Smooth muscle cell (in vitro differentiated cells): ENCODE measurements at regions not wholly inside any gene's neighbourhood (a gene's known extent, or its start where the extent isn't known, plus 50 kb on each side); places are given as distances from the start of the nearest gene placed in this dataset.
"Not testable (repeated sequence)": the region's sequence is repeated elsewhere in the genome, so short reads cannot be mapped to it uniquely, and the experiment has no call there.

ENCODE experiments used
- DNase-seq: peaks from one replicate; lab custom pipeline; 2025; ENCODE audit not compliant: unreplicated experiment; lab: John Stamatoyannopoulos, UW
- H2AFZ ChIP-seq: fragments of 200-600 bp; sonication (generic); 2 replicates; pipeline ENCODE4 v1.6.0; 2016; ENCODE audit warnings: antibody characterized with exemption, low read depth, mild to moderate bottlenecking
- H3F3A ChIP-seq: fragments of 200-600 bp; sonication (generic); 2 replicates; pipeline ENCODE4 v1.6.0; 2017; ENCODE audit warnings: antibody characterized with exemption, low read depth
- H3K27ac ChIP-seq: fragments of 200-600 bp; sonication (generic); 2 replicates; pipeline ENCODE4 v1.5.1; 2016; ENCODE audit warnings: low read depth, mild to moderate bottlenecking
- H3K27me3 ChIP-seq: fragments of 200-600 bp; sonication (generic); 2 replicates; pipeline ENCODE4 v1.6.1; 2016; ENCODE audit warnings: low read depth, mild to moderate bottlenecking
- H3K36me3 ChIP-seq: fragments of 200-600 bp; sonication (generic); 2 replicates; pipeline ENCODE4 v1.5.1; 2016; ENCODE audit warnings: low read depth
- H3K4me1 ChIP-seq: fragments of 200-600 bp; sonication (generic); 2 replicates; pipeline ENCODE4 v1.5.1; 2016; ENCODE audit warnings: low read depth
- H3K4me2 ChIP-seq: fragments of 200-600 bp; sonication (generic); 2 replicates; pipeline ENCODE4 v1.6.0; 2016; ENCODE audit warnings: mild to moderate bottlenecking
- H3K4me3 ChIP-seq: fragments of 200-600 bp; sonication (generic); 2 replicates; pipeline ENCODE4 v1.5.1; 2016; ENCODE audit warnings: mild to moderate bottlenecking
- H3K79me2 ChIP-seq: fragments of 200-600 bp; sonication (generic); 2 replicates; pipeline ENCODE4 v1.6.0; 2016; ENCODE audit warnings: low read depth, mild to moderate bottlenecking
- H3K9ac ChIP-seq: fragments of 200-600 bp; sonication (generic); 2 replicates; pipeline ENCODE4 v1.6.0; 2016; ENCODE audit warnings: low read depth
- H3K9me3 ChIP-seq: fragments of 200-600 bp; sonication (generic); replicated peaks from 2 replicates; pipeline ENCODE4 v1.5.1; 2016; ENCODE audit warnings: low read depth
- H4K20me1 ChIP-seq: fragments of 200-600 bp; sonication (generic); 2 replicates; pipeline ENCODE4 v1.6.0; 2016; ENCODE audit warnings: low read depth
- WGBS: methylation state at CpG from one replicate; pipeline ENCODE4 v1.1.7; 2016; ENCODE audit warnings: low lambda C conversion rate; 5-methylcytosine and 5-hydroxymethylcytosine counted together
- TF ChIP-seq, protein P1 (sequence below): fragments of 200-600 bp; sonication (generic); IDR thresholded peaks from 2 replicates; pipeline ENCODE4 v1.5.1; 2017; ENCODE audit warnings: borderline replicate concordance, mild to moderate bottlenecking, antibody characterized with exemption; ENCODE audit not compliant: insufficient read depth, poor library complexity, severe bottlenecking

GRCh38 chr10:65235266-65235665, 1690.6 kb upstream of the LRRTM3 start:
- H3K9ac ChIP-seq, result no peak overlapping the region
- H2AFZ ChIP-seq, result peak overlapping the region; percentile 12
- no peak overlapping the region for H3K4me2 ChIP-seq
- H3K4me3 ChIP-seq, result no peak overlapping the region
- H3K27ac ChIP-seq, result peak overlapping the region; percentile 4
- no peak for DNase-seq
- no peaks in the 10 kb centered on the region for H3F3A ChIP-seq
- no peaks in the 10 kb centered on the region for H4K20me1 ChIP-seq
- H3K4me1 ChIP-seq, result peaks cover 4% of the 10 kb centered on the region
- no peaks in the 10 kb centered on the region for H3K27me3 ChIP-seq
- H3K36me3 ChIP-seq, result no peaks in the 10 kb centered on the region
- no peaks in the 10 kb centered on the region for H3K79me2 ChIP-seq
- WGBS, result 73% methylated on average over 2 of the region's 2 CpGs
- TF ChIP-seq, protein P1, sequence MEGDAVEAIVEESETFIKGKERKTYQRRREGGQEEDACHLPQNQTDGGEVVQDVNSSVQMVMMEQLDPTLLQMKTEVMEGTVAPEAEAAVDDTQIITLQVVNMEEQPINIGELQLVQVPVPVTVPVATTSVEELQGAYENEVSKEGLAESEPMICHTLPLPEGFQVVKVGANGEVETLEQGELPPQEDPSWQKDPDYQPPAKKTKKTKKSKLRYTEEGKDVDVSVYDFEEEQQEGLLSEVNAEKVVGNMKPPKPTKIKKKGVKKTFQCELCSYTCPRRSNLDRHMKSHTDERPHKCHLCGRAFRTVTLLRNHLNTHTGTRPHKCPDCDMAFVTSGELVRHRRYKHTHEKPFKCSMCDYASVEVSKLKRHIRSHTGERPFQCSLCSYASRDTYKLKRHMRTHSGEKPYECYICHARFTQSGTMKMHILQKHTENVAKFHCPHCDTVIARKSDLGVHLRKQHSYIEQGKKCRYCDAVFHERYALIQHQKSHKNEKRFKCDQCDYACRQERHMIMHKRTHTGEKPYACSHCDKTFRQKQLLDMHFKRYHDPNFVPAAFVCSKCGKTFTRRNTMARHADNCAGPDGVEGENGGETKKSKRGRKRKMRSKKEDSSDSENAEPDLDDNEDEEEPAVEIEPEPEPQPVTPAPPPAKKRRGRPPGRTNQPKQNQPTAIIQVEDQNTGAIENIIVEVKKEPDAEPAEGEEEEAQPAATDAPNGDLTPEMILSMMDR, result no peak
- H3K9me3 ChIP-seq, result no peaks in the 10 kb centered on the region

DNA sequence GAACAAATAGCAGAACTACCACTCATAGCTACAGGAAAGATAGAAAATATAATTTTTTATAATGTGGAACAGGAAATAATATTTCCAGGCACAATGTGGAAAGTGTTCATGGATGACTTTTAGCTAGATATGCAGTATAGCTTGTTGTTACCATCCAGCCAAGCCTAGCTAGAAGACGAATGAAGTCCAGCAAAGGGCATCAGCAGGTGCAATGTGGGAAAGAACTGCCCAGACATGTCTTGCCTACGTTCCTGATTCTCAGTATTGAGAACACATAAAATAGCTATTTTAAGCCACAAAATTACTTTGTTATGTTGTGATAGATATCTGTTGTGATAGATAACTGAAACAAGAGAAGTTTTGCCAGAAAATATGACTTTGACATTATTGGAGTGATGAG, 1690.0 kb upstream of the LRRTM3 start:
- Histone ChIP-seq H3K4me3 (no peak overlapping the region), H3K36me3 (no peaks in the 10 kb centered on the region), H4K20me1 (no peaks in the 10 kb centered on the region), H3K9ac (no peak overlapping the region), H3K79me2 (no peaks in the 10 kb centered on the region), H2AFZ (peak overlapping the region; percentile 12), H3K27me3 (no peaks in the 10 kb centered on the region), H3K27ac (no peak overlapping the region), H3K4me2 (no peak overlapping the region), H3F3A (no peaks in the 10 kb centered on the region), H3K4me1 (peaks cover under 1% of the 10 kb centered on the region), H3K9me3 (no peaks in the 10 kb centered on the region)
- 85% methylated on average over 2 of the region's 2 CpGs for WGBS
- TF ChIP-seq, protein P1, result no peak
- DNase-seq, result no peak

DNA sequence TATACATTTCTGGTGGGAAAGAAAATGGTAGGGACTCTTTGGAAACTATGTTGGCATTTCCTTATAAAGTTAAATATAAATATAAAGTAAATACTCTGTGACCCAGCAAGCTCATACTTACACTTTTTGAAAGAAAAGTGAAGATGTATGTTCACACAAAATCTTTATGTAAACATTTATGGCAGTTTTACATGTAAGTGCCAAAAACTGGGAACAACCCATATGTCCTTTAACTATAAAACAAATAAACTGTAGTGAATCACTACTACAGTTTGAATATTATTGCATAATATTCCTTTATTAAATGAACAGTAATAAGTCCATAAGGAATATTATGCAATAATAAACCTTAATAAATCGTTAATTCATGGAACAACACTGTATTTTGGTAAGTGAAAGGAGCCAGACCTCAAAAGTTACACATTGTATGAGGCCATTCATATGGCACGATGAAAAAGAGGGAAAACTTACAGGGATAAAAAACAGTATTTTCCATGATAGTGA, 1660.3 kb upstream of the LRRTM3 start:
- no peak overlapping the region for H3K9ac ChIP-seq

GRCh38 chr10:65269551-65269950, 1656.3 kb upstream of the LRRTM3 start:
- not testable (repeated sequence) for H3K4me1 ChIP-seq, H3F3A ChIP-seq

More for the DNA sequence above, 1660.3 kb upstream of the LRRTM3 start:
- H4K20me1 ChIP-seq, result no peaks in the 10 kb centered on the region
- H3K36me3 ChIP-seq, result no peaks in the 10 kb centered on the region
- H2AFZ ChIP-seq, result no peak overlapping the region
- no peak overlapping the region for H3K4me3 ChIP-seq
- H3K9me3 ChIP-seq, result no peaks in the 10 kb centered on the region
- H3K27ac ChIP-seq, result no peak overlapping the region
- H3F3A ChIP-seq, result no peaks in the 10 kb centered on the region
- H3K4me1 ChIP-seq, result no peaks in the 10 kb centered on the region
- TF ChIP-seq, protein P1, result no peak
- H3K27me3 ChIP-seq, result no peaks in the 10 kb centered on the region
- DNase-seq, result no peak
- WGBS, result 83% methylated on average over 2 of the region's 2 CpGs
- no peaks in the 10 kb centered on the region for H3K79me2 ChIP-seq
- no peak overlapping the region for H3K4me2 ChIP-seq

More at GRCh38 chr10:65269551-65269950, 1656.3 kb upstream of the LRRTM3 start:
- H3K79me2 ChIP-seq, H3K27me3 ChIP-seq, H3K4me2 ChIP-seq, H2AFZ ChIP-seq, H3K4me3 ChIP-seq, H3K9me3 ChIP-seq, DNase-seq, H3K9ac ChIP-seq, H3K36me3 ChIP-seq, H3K27ac ChIP-seq, H4K20me1 ChIP-seq: not testable (repeated sequence)
